ENCODE measurements at regions not wholly inside any gene's neighbourhood (a gene's known extent, or its start where the extent isn't known, plus 50 kb on each side); places are given as distances from the start of the nearest gene placed in this dataset.
"Not testable (repeated sequence)": the region's sequence is repeated elsewhere in the genome, so short reads cannot be mapped to it uniquely, and the experiment has no call there.

- no peak for DNase-seq
- TF ChIP-seq CTCF (IDR thresholded peaks at IDR 0.05; ENCODE audit: low read depth, low read length, missing control alignments), result no peak
- Histone ChIP-seq H3K4me3 (ENCODE audit: low read depth, low read length) (no peak overlapping the region), H3K36me3 (replicated peaks) (no peaks in the 10 kb centered on the region), H3K27ac (no peak overlapping the region), H3K27me3 (replicated peaks) (no peaks in the 10 kb centered on the region)
- in situ Hi-C loops (cut with HindIII; ENCODE audit: low pct_ligation_motif_present, low sequenced_read_pairs), result no loop called here
Observed at GRCh38 chr4:12488672-12489071, 995.5 kb downstream of the RAB28 start.

GRCh38 chr4:12487000-12487399 lies 997.1 kb downstream of the RAB28 start:
- H3K4me3 ChIP-seq (ENCODE audit: low read depth, low read length), result no peak overlapping the region
- no peak overlapping the region for H3K27ac ChIP-seq
- no peaks in the 10 kb centered on the region for H3K36me3 ChIP-seq (replicated peaks)
- no peaks in the 10 kb centered on the region for H3K27me3 ChIP-seq (replicated peaks)
- in situ Hi-C loops (cut with HindIII; ENCODE audit: low pct_ligation_motif_present, low sequenced_read_pairs), result no loop called here
- TF ChIP-seq CTCF (IDR thresholded peaks at IDR 0.05; ENCODE audit: low read depth, low read length, missing control alignments), result no peak
- no peak for DNase-seq

DNA sequence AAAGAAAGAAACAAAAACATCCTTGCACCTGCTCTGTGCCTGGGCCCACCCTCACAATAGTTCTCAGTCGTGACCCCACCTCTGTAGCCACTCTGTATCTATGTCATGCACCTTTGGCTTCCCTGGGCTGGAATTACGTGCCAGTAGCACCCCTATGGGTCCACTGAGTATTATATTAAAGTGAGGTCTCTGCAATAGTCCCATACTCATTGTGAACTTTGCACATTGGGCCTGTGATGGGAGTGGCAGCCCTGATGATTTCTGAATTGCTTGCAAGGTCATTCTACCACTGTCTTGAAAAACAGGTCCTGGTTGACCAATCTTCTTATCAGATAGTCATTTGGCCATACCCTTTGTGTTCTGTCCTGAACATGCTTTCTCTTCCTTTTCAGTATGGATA lies 1012.1 kb downstream of the RAB28 start:
- Histone ChIP-seq H3K27ac (no peak overlapping the region), H3K36me3 (replicated peaks) (no peaks in the 10 kb centered on the region), H3K27me3 (replicated peaks) (no peaks in the 10 kb centered on the region), H3K4me3 (ENCODE audit: low read depth, low read length) (no peak overlapping the region)
- no peak for DNase-seq
- TF ChIP-seq CTCF (IDR thresholded peaks at IDR 0.05; ENCODE audit: low read depth, low read length, missing control alignments), result no peak
- in situ Hi-C loops (cut with HindIII; ENCODE audit: low pct_ligation_motif_present, low sequenced_read_pairs), result no loop called here

- in situ Hi-C loops (cut with HindIII; ENCODE audit: low pct_ligation_motif_present, low sequenced_read_pairs), result no loop called here
- no peak for DNase-seq
- Histone ChIP-seq H3K36me3 (replicated peaks) (no peaks in the 10 kb centered on the region), H3K4me3 (ENCODE audit: low read depth, low read length) (no peak overlapping the region), H3K27me3 (replicated peaks) (no peaks in the 10 kb centered on the region), H3K27ac (no peak overlapping the region)
- TF ChIP-seq CTCF (IDR thresholded peaks at IDR 0.05; ENCODE audit: low read depth, low read length, missing control alignments), result no peak
Observed at GRCh38 chr4:12471193-12471592, 1012.9 kb downstream of the RAB28 start.

GRCh38 chr4:12461576-12461975 lies 1022.6 kb downstream of the RAB28 start:
- DNase-seq; H3K4me3 ChIP-seq (ENCODE audit: low read depth, low read length); H3K27me3 ChIP-seq (replicated peaks); in situ Hi-C loops (cut with HindIII; ENCODE audit: low pct_ligation_motif_present, low sequenced_read_pairs); H3K36me3 ChIP-seq (replicated peaks); H3K27ac ChIP-seq: not testable (repeated sequence)

GRCh38 chr4:12459126-12459525 lies 1025.0 kb downstream of the RAB28 start:
- H3K27ac ChIP-seq, result no peak overlapping the region
- in situ Hi-C loops (cut with HindIII; ENCODE audit: low pct_ligation_motif_present, low sequenced_read_pairs), result no loop called here
- no peak for DNase-seq
- H3K4me3 ChIP-seq (ENCODE audit: low read depth, low read length), result no peak overlapping the region
- TF ChIP-seq CTCF (IDR thresholded peaks at IDR 0.05; ENCODE audit: low read depth, low read length, missing control alignments), result no peak
- H3K36me3 ChIP-seq (replicated peaks), result no peaks in the 10 kb centered on the region
- H3K27me3 ChIP-seq (replicated peaks), result no peaks in the 10 kb centered on the region
